PC-3 (cell line): ENCODE measurements at regions not wholly inside any gene's neighbourhood (a gene's known extent, or its start where the extent isn't known, plus 50 kb on each side); places are given as distances from the start of the nearest gene placed in this dataset.

Source experiments
- CTCF ChIP-seq: fragments of 300-600 bp; sonication (generic); conservative IDR thresholded peaks from 2 replicates; pipeline ENCODE4 v1.5.1; 2017; ENCODE audit warnings: antibody characterized with exemption, low read depth, mild to moderate bottlenecking, low read length
- EZH2 ChIP-seq: fragments of 300-600 bp; sonication (generic); IDR thresholded peaks from one replicate; pipeline ENCODE4 v1.6.1; 2017; ENCODE audit warnings: antibody characterized with exemption, mild to moderate bottlenecking, low read length; ENCODE audit not compliant: unreplicated experiment
- EZH2phosphoT487 ChIP-seq: fragments of 300-600 bp; sonication (generic); IDR thresholded peaks from 2 replicates; pipeline ENCODE4 v1.6.1; 2018; ENCODE audit warnings: mild to moderate bottlenecking, antibody characterized with exemption, low read length, borderline replicate concordance

GRCh38 chr4:83779103-83780052, 243.5 kb downstream of the GPAT3 start:
- TF ChIP-seq CTCF (no peak), EZH2phosphoT487 (no peak), EZH2 (no peak)
